MM.1S (cell line): ENCODE measurements at regions not wholly inside any gene's neighbourhood (a gene's known extent, or its start where the extent isn't known, plus 50 kb on each side); places are given as distances from the start of the nearest gene placed in this dataset.

Experiments used
- DNase-seq: peaks from one replicate; pipeline ENCODE4 v3.0.0-alpha.2; 2015
- H2AFZ ChIP-seq: fragments of 300-600 bp; sonication (generic); 2 replicates; pipeline ENCODE4 v1.6.0; 2016; ENCODE audit warnings: antibody characterized with exemption, low read length
- H3F3A ChIP-seq: fragments of 300-600 bp; sonication (generic); 2 replicates; pipeline ENCODE4 v1.6.1; 2016; ENCODE audit warnings: mild to moderate bottlenecking, antibody characterized with exemption, low read length, moderate library complexity, mixed read lengths; ENCODE audit not compliant: insufficient read depth
- H3K27ac ChIP-seq: fragments of 300-600 bp; sonication (generic); 2 replicates; pipeline ENCODE4 v1.5.1; 2016; ENCODE audit warnings: mild to moderate bottlenecking, low read length
- H3K27me3 ChIP-seq: fragments of 300-600 bp; sonication (generic); replicated peaks from 2 replicates; pipeline ENCODE4 v1.6.0; 2016; ENCODE audit warnings: low read length; ENCODE audit not compliant: insufficient read depth
- H3K36me3 ChIP-seq: fragments of 300-600 bp; sonication (generic); replicated peaks from 2 replicates; pipeline ENCODE4 v1.6.1; 2016; ENCODE audit warnings: mild to moderate bottlenecking, low read length, mixed read lengths; ENCODE audit not compliant: insufficient read depth
- H3K4me1 ChIP-seq: fragments of 300-600 bp; sonication (generic); 2 replicates; pipeline ENCODE4 v1.6.1; 2016; ENCODE audit warnings: low read length, mixed read lengths
- H3K4me2 ChIP-seq: fragments of 300-600 bp; sonication (generic); 2 replicates; pipeline ENCODE4 v1.6.0; 2016; ENCODE audit warnings: low read depth, low read length
- H3K4me3 ChIP-seq: fragments of 300-600 bp; sonication (generic); 2 replicates; pipeline ENCODE4 v1.5.1; 2016; ENCODE audit warnings: low read length, mixed read lengths
- H3K79me2 ChIP-seq: fragments of 300-600 bp; sonication (generic); 2 replicates; pipeline ENCODE4 v1.6.1; 2016; ENCODE audit warnings: mixed run types, low read length, mixed read lengths
- H3K9ac ChIP-seq: fragments of 300-600 bp; sonication (generic); 2 replicates; pipeline ENCODE4 v1.6.1; 2016; ENCODE audit warnings: low read length, mixed read lengths
- H3K9me2 ChIP-seq: fragments of 300-600 bp; sonication (generic); replicated peaks from 2 replicates; pipeline ENCODE4 v1.6.1; 2016; ENCODE audit warnings: mild to moderate bottlenecking, low read length, mixed read lengths; ENCODE audit not compliant: insufficient read depth
- H3K9me3 ChIP-seq: fragments of 300-600 bp; sonication (generic); replicated peaks from 2 replicates; pipeline ENCODE4 v1.6.1; 2016; ENCODE audit warnings: mild to moderate bottlenecking, low read length, mixed read lengths; ENCODE audit not compliant: insufficient read depth
- H4K20me1 ChIP-seq: fragments of 300-600 bp; sonication (generic); 2 replicates; pipeline ENCODE4 v1.6.1; 2016; ENCODE audit warnings: mild to moderate bottlenecking, low read length, moderate library complexity, mixed read lengths; ENCODE audit not compliant: insufficient read depth
- EZH2 ChIP-seq: fragments of 300-600 bp; sonication (generic); optimal IDR thresholded peaks from 2 replicates; pipeline ENCODE3; 2017; ENCODE audit warnings: low read depth, mild to moderate bottlenecking, antibody characterized with exemption, low read length, mixed read lengths
- EZH2phosphoT487 ChIP-seq: fragments of 300-600 bp; sonication (generic); IDR thresholded peaks from 2 replicates; pipeline ENCODE4 v1.6.1; 2018; ENCODE audit warnings: antibody characterized with exemption, low read length
- TF ChIP-seq, protein P1 (sequence below): fragments of 300-600 bp; sonication (generic); IDR thresholded peaks from 2 replicates; pipeline ENCODE4 v1.5.1; 2016; ENCODE audit warnings: antibody characterized with exemption, low read length, mixed read lengths

DNA sequence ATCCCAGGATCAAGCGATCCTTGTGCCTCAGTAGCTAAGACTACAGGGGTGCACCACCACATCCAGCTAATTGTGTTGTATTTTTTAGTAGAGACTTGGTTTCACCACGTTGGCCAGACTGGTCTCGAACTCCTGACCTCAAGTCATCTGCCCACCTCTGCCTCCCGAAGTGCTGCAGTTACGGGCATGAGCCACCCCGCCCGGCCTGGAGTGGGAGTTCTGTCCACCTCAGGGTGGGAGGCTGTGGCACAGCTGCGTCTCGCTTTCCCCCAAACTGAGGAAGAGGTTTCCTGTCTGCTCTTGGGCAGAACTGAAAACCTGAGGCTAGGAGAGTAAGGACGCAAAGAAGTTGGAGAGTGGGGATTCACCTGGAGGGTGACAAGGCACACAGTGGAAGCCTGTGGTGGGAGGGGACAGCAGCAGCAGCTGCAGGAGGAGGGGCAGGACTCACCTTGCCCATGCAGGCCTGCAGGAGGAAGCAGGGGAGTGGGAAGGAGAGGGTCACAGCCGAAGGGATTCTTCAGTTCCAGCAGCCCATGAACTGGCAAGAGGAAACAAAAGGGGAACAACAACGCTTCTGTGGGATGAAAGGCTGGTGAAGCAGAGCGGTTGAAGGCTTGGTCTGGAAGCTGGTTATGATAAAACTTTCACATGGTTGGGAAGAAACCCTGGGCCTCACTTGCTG lies 181.4 kb downstream of the GAS1 start:
- no peak overlapping the region for H3K4me3 ChIP-seq
- DNase-seq = no peak
- no peaks in the 10 kb centered on the region for H3K9me2 ChIP-seq
- no peak for TF ChIP-seq EZH2
- no peak for TF ChIP-seq EZH2phosphoT487
- TF ChIP-seq, protein P1, sequence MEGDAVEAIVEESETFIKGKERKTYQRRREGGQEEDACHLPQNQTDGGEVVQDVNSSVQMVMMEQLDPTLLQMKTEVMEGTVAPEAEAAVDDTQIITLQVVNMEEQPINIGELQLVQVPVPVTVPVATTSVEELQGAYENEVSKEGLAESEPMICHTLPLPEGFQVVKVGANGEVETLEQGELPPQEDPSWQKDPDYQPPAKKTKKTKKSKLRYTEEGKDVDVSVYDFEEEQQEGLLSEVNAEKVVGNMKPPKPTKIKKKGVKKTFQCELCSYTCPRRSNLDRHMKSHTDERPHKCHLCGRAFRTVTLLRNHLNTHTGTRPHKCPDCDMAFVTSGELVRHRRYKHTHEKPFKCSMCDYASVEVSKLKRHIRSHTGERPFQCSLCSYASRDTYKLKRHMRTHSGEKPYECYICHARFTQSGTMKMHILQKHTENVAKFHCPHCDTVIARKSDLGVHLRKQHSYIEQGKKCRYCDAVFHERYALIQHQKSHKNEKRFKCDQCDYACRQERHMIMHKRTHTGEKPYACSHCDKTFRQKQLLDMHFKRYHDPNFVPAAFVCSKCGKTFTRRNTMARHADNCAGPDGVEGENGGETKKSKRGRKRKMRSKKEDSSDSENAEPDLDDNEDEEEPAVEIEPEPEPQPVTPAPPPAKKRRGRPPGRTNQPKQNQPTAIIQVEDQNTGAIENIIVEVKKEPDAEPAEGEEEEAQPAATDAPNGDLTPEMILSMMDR = no peak
- H4K20me1 ChIP-seq = no peaks in the 10 kb centered on the region
- no peaks in the 10 kb centered on the region for H3K27me3 ChIP-seq
- no peaks in the 10 kb centered on the region for H3K9me3 ChIP-seq
- H3K79me2 ChIP-seq = no peaks in the 10 kb centered on the region
- H3F3A ChIP-seq = no peaks in the 10 kb centered on the region
- no peak overlapping the region for H3K4me2 ChIP-seq
- H2AFZ ChIP-seq = no peak overlapping the region
- no peak overlapping the region for H3K9ac ChIP-seq
- no peaks in the 10 kb centered on the region for H3K4me1 ChIP-seq
- H3K36me3 ChIP-seq = no peaks in the 10 kb centered on the region
- no peak overlapping the region for H3K27ac ChIP-seq

DNA sequence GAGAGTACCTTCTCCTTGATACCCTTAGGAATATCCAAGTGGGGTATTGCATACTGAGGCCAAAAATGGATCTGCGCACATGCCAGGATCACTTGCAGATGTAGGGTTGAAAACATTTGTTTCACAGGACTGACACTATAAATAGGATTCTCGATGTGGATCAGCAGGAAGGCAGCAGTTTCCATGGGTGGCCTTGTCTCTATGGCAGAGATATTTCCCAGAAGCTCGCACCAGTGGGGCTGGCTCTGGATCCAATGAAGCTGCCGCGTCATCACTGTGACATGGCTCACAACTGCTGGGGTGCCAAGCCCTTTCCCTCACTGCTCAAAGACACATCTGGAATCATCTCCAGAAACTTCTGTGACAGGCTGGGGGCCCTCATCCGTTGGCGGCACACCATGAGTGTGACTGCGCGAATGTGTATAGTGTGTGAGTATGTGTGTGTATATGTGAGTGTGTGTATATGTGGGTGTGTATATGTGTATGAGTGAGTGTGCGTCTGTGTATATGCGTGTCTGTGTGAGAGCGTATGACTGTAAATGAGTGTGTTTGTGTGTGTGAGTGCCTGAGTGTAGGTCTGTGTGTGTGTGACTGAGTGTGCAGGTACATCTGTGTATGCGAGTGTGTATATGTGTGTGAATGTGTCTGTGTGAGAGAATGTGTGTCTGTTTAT lies 182.5 kb downstream of the GAS1 start:
- Histone ChIP-seq H3K27ac (no peak overlapping the region), H4K20me1 (no peaks in the 10 kb centered on the region), H3K36me3 (no peaks in the 10 kb centered on the region), H3K9me3 (no peaks in the 10 kb centered on the region), H3K4me3 (no peak overlapping the region), H2AFZ (no peak overlapping the region), H3F3A (no peaks in the 10 kb centered on the region), H3K79me2 (no peaks in the 10 kb centered on the region), H3K4me2 (no peak overlapping the region), H3K4me1 (no peaks in the 10 kb centered on the region), H3K27me3 (no peaks in the 10 kb centered on the region), H3K9ac (no peak overlapping the region), H3K9me2 (no peaks in the 10 kb centered on the region)
- no peak for DNase-seq
- no peak for TF ChIP-seq EZH2phosphoT487

DNA sequence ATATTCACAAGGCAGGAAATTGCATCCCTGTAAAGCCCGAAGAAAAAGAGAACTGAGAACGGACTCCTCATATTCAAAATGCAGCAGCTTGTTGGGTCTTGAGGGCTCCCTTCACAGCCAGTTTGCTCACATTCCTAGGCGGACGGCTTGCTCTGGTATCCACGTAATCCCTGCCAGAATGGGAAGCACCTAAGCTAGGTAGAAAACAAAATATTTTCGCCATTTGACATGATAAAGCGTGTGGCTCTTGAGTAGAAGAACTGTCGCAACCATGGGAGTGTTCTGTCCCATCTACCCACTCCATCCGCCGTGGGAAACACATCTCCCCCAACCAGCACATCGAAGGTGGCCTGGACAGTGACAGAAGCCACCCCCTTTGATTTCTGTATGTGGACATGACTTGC lies 183.1 kb downstream of the GAS1 start:
- no peak overlapping the region for H3K4me2 ChIP-seq
- no peaks in the 10 kb centered on the region for H3K79me2 ChIP-seq
- no peak for DNase-seq
- H3K4me1 ChIP-seq = no peaks in the 10 kb centered on the region
- no peak overlapping the region for H3K4me3 ChIP-seq
- H3K9ac ChIP-seq = no peak overlapping the region
- no peaks in the 10 kb centered on the region for H3K9me2 ChIP-seq
- no peaks in the 10 kb centered on the region for H4K20me1 ChIP-seq
- H3F3A ChIP-seq = no peaks in the 10 kb centered on the region
- no peaks in the 10 kb centered on the region for H3K9me3 ChIP-seq
- no peaks in the 10 kb centered on the region for H3K36me3 ChIP-seq
- no peak overlapping the region for H3K27ac ChIP-seq
- H3K27me3 ChIP-seq = no peaks in the 10 kb centered on the region
- TF ChIP-seq, protein P1 = no peak
- TF ChIP-seq EZH2 = no peak
- TF ChIP-seq EZH2phosphoT487 = no peak
- no peak overlapping the region for H2AFZ ChIP-seq

- Histone ChIP-seq H3K4me1 (no peaks in the 10 kb centered on the region), H3F3A (no peaks in the 10 kb centered on the region), H3K9ac (no peak overlapping the region), H3K36me3 (no peaks in the 10 kb centered on the region), H3K9me2 (no peaks in the 10 kb centered on the region), H2AFZ (no peak overlapping the region), H3K79me2 (no peaks in the 10 kb centered on the region), H4K20me1 (no peaks in the 10 kb centered on the region), H3K4me2 (no peak overlapping the region), H3K9me3 (no peaks in the 10 kb centered on the region), H3K27me3 (no peaks in the 10 kb centered on the region), H3K27ac (no peak overlapping the region), H3K4me3 (no peak overlapping the region)
- DNase-seq = no peak
- TF ChIP-seq, protein P1 = no peak
- TF ChIP-seq EZH2phosphoT487 = no peak
- TF ChIP-seq EZH2 = no peak
Measured at GRCh38 chr9:86763791-86764190, 183.5 kb downstream of the GAS1 start.
